Trophoblast cell (in vitro differentiated cells and primary cell): ENCODE measurements at regions not wholly inside any gene's neighbourhood (a gene's known extent, or its start where the extent isn't known, plus 50 kb on each side); places are given as distances from the start of the nearest gene placed in this dataset.

ENCODE experiments used
- DNase-seq, 2 donors: peaks; one replicate each; pipeline ENCODE4 v3.0.0-alpha.2; 2016
- H2AFZ ChIP-seq: 2 replicates; pipeline ENCODE4 v1.6.1; 2013; ENCODE audit warnings: low read length, moderate library complexity, mild to moderate bottlenecking; ENCODE audit not compliant: insufficient read depth, poor library complexity
- H2AK5ac ChIP-seq: 2 replicates; pipeline ENCODE4 v1.6.1; 2013; ENCODE audit warnings: mild to moderate bottlenecking, low read length
- H2BK120ac ChIP-seq: 2 replicates; pipeline ENCODE4 v1.6.1; 2013; ENCODE audit warnings: low read length, mild to moderate bottlenecking, moderate library complexity; ENCODE audit not compliant: insufficient read depth, poor library complexity
- H2BK12ac ChIP-seq: 2 replicates; pipeline ENCODE4 v1.6.1; 2013; ENCODE audit warnings: mild to moderate bottlenecking, low read length, moderate library complexity
- H2BK5ac ChIP-seq: 2 replicates; pipeline ENCODE4 v1.6.1; 2013; ENCODE audit warnings: low read length, low read depth, moderate library complexity, mild to moderate bottlenecking; ENCODE audit not compliant: poor library complexity
- H3K14ac ChIP-seq: 2 replicates; pipeline ENCODE4 v1.6.1; 2013; ENCODE audit warnings: mild to moderate bottlenecking, low read length
- H3K18ac ChIP-seq: 2 replicates; pipeline ENCODE4 v1.6.1; 2013; ENCODE audit warnings: mild to moderate bottlenecking, low read length
- H3K23ac ChIP-seq: 2 replicates; pipeline ENCODE4 v1.6.1; 2013; ENCODE audit warnings: low read length
- H3K27ac ChIP-seq: 2 replicates; pipeline ENCODE4 v1.5.1; 2013; ENCODE audit warnings: low read depth, mild to moderate bottlenecking, inconsistent platforms, low read length, moderate library complexity
- H3K27me3 ChIP-seq: 2 replicates; pipeline ENCODE4 v1.6.1; 2013; ENCODE audit warnings: inconsistent platforms, mild to moderate bottlenecking, low read length, moderate library complexity; ENCODE audit not compliant: insufficient read depth
- H3K36me3 ChIP-seq, 2 experiments: 1 replicate in 1 of 2; 2 replicates in 1 of 2; pipeline ENCODE4 v1.6.1; 2013; ENCODE audit warnings: low read length in 2 of 2, mild to moderate bottlenecking in 2 of 2, moderate library complexity in 1 of 2; ENCODE audit not compliant: insufficient read depth in 2 of 2, control insufficient read depth in 1 of 2
- H3K4ac ChIP-seq: 2 replicates; pipeline ENCODE4 v1.6.1; 2013; ENCODE audit warnings: low read depth, mild to moderate bottlenecking, low read length, moderate library complexity
- H3K4me1 ChIP-seq, 2 experiments: 1 replicate in 1 of 2; 2 replicates in 1 of 2; pipeline ENCODE4 v1.6.1; 2013; ENCODE audit warnings: low read length in 2 of 2, mild to moderate bottlenecking in 2 of 2, moderate library complexity in 1 of 2; ENCODE audit not compliant: insufficient read depth in 2 of 2, control insufficient read depth in 1 of 2
- H3K4me2 ChIP-seq: 2 replicates; pipeline ENCODE4 v1.6.1; 2013; ENCODE audit warnings: inconsistent platforms, mild to moderate bottlenecking, low read length, moderate library complexity
- H3K4me3 ChIP-seq: 2 replicates; pipeline ENCODE4 v1.5.1; 2013; ENCODE audit warnings: mild to moderate bottlenecking, low read depth, low read length, inconsistent platforms
- H3K79me1 ChIP-seq: one replicate; pipeline ENCODE4 v1.6.1; 2013; ENCODE audit warnings: low read length
- H3K79me2 ChIP-seq: 2 replicates; pipeline ENCODE4 v1.6.1; 2013; ENCODE audit warnings: low read length, mild to moderate bottlenecking; ENCODE audit not compliant: control insufficient read depth, insufficient read depth, poor library complexity
- H3K9ac ChIP-seq: 2 replicates; pipeline ENCODE4 v1.6.1; 2013; ENCODE audit warnings: mild to moderate bottlenecking, low read length
- H3K9me3 ChIP-seq: 2 replicates; pipeline ENCODE4 v1.6.1; 2013; ENCODE audit warnings: low read depth, mild to moderate bottlenecking, control low read depth, inconsistent platforms, low read length; ENCODE audit not compliant: insufficient read depth
- H4K12ac ChIP-seq: 2 replicates; pipeline ENCODE4 v1.6.1; 2013; ENCODE audit warnings: low read depth, mild to moderate bottlenecking, low read length, moderate library complexity
- H4K8ac ChIP-seq: 2 replicates; pipeline ENCODE4 v1.6.1; 2013; ENCODE audit warnings: low read depth, mild to moderate bottlenecking, low read length, moderate library complexity
- H4K91ac ChIP-seq: one replicate; pipeline ENCODE4 v1.6.1; 2013; ENCODE audit warnings: low read depth, mild to moderate bottlenecking, low read length, moderate library complexity
- WGBS: extraction: QIAGEN DNeasy Blood & Tissue Kit; methylation state at CpG from one replicate; pipeline ENCODE4 v1.1.7; 2013; ENCODE audit warnings: missing lambda C conversion rate; ENCODE audit not compliant: insufficient read length, insufficient coverage; ENCODE audit errors: extremely low coverage; 5-methylcytosine and 5-hydroxymethylcytosine counted together

- Histone ChIP-seq H3K79me1 (peaks cover 2% of the 10 kb centered on the region), H3K9me3 (no peaks in the 10 kb centered on the region), H3K27me3 (no peaks in the 10 kb centered on the region)
Observed at GRCh38 chr14:100403105-100403504, 80.0 kb downstream of the SLC25A47 start.

GRCh38 chr14:100403802-100404365 lies 80.7 kb downstream of the SLC25A47 start:
- H3K4me1 ChIP-seq = no peaks in the 10 kb centered on the region
- H3K4me2 ChIP-seq = no peak overlapping the region
- WGBS = no CpG with 5 or more reads among the region's 10 CpGs

More at GRCh38 chr14:100403105-100403504, 80.0 kb downstream of the SLC25A47 start:
- Histone ChIP-seq H4K91ac (no peak overlapping the region), H2BK5ac (no peak overlapping the region), H3K4ac (no peak overlapping the region), H3K27ac (no peak overlapping the region), H3K36me3 (no peaks in the 10 kb centered on the region), H3K79me2 (no peaks in the 10 kb centered on the region), H2BK120ac (no peak overlapping the region), H4K12ac (no peak overlapping the region), H3K14ac (no peak overlapping the region), H3K4me1 (no peaks in the 10 kb centered on the region), H3K4me3 (no peak overlapping the region), H3K23ac (no peak overlapping the region), H3K4me2 (no peak overlapping the region), H2AFZ (no peak overlapping the region), H2BK12ac (no peak overlapping the region), H3K9ac (no peak overlapping the region), H3K18ac (no peak overlapping the region), H4K8ac (no peak overlapping the region), H2AK5ac (no peak overlapping the region)
- no peak for DNase-seq
- WGBS = no CpG with 5 or more reads among the region's 5 CpGs

GRCh38 chr14:100404419-100404818 lies 81.3 kb downstream of the SLC25A47 start:
- no peaks in the 10 kb centered on the region for H3K79me2 ChIP-seq
- H2AFZ ChIP-seq = no peak overlapping the region
- no peaks in the 10 kb centered on the region for H3K9me3 ChIP-seq
- H3K4ac ChIP-seq = no peak overlapping the region
- H2BK5ac ChIP-seq = no peak overlapping the region
- no peak overlapping the region for H2AK5ac ChIP-seq
- H4K91ac ChIP-seq = no peak overlapping the region
- H3K4me2 ChIP-seq = no peak overlapping the region
- H3K9ac ChIP-seq = no peak overlapping the region
- H2BK12ac ChIP-seq = no peak overlapping the region
- DNase-seq = no peak
- H3K18ac ChIP-seq = no peak overlapping the region
- H2BK120ac ChIP-seq = no peak overlapping the region
- H3K23ac ChIP-seq = no peak overlapping the region
- H3K14ac ChIP-seq = no peak overlapping the region
- H4K12ac ChIP-seq = no peak overlapping the region
- peaks cover 0 to 2% of the 10 kb centered on the region in 2 experiments for H3K4me1 ChIP-seq
- no peak overlapping the region for H4K8ac ChIP-seq
- no peaks in the 10 kb centered on the region for H3K27me3 ChIP-seq
- H3K36me3 ChIP-seq = no peaks in the 10 kb centered on the region
- no peak overlapping the region for H3K27ac ChIP-seq
- no peak overlapping the region for H3K4me3 ChIP-seq
- no peaks in the 10 kb centered on the region for H3K79me1 ChIP-seq
- WGBS = no CpG with 5 or more reads among the region's 4 CpGs

More at GRCh38 chr14:100403802-100404365, 80.7 kb downstream of the SLC25A47 start:
- no peaks in the 10 kb centered on the region for H3K27me3 ChIP-seq
- no peak overlapping the region for H3K4me3 ChIP-seq
- H2BK12ac ChIP-seq = no peak overlapping the region
- DNase-seq = no peak
- no peak overlapping the region for H2BK5ac ChIP-seq
- no peaks in the 10 kb centered on the region for H3K79me1 ChIP-seq
- H2AK5ac ChIP-seq = no peak overlapping the region
- H4K8ac ChIP-seq = no peak overlapping the region
- no peak overlapping the region for H3K14ac ChIP-seq
- H3K9ac ChIP-seq = no peak overlapping the region
- H4K91ac ChIP-seq = no peak overlapping the region
- H4K12ac ChIP-seq = no peak overlapping the region
- no peak overlapping the region for H3K23ac ChIP-seq
- H3K18ac ChIP-seq = no peak overlapping the region
- no peak overlapping the region for H3K4ac ChIP-seq
- H3K27ac ChIP-seq = no peak overlapping the region
- no peak overlapping the region for H2AFZ ChIP-seq
- H3K9me3 ChIP-seq = no peaks in the 10 kb centered on the region
- H3K36me3 ChIP-seq = no peaks in the 10 kb centered on the region
- no peak overlapping the region for H2BK120ac ChIP-seq
- H3K79me2 ChIP-seq = no peaks in the 10 kb centered on the region

GRCh38 chr14:100405760-100406455 lies 82.8 kb downstream of the SLC25A47 start:
- no peak overlapping the region for H4K12ac ChIP-seq
- H2AK5ac ChIP-seq = no peak overlapping the region
- DNase-seq = no peak
- H3K9me3 ChIP-seq = no peaks in the 10 kb centered on the region
- H2AFZ ChIP-seq = no peak overlapping the region
- H3K4me2 ChIP-seq = no peak overlapping the region
- no peak overlapping the region for H3K14ac ChIP-seq
- no peak overlapping the region for H3K4ac ChIP-seq
- no peaks in the 10 kb centered on the region for H3K36me3 ChIP-seq
- no peak overlapping the region for H2BK5ac ChIP-seq
- H3K23ac ChIP-seq = no peak overlapping the region
- no peak overlapping the region for H3K9ac ChIP-seq
- H3K79me2 ChIP-seq = no peaks in the 10 kb centered on the region
- no peaks in the 10 kb centered on the region for H3K27me3 ChIP-seq
- H4K8ac ChIP-seq = no peak overlapping the region
- no peak overlapping the region for H3K18ac ChIP-seq
- H3K79me1 ChIP-seq = no peaks in the 10 kb centered on the region
- peaks cover 0 to 2% of the 10 kb centered on the region in 2 experiments for H3K4me1 ChIP-seq
- H2BK12ac ChIP-seq = no peak overlapping the region
- H4K91ac ChIP-seq = no peak overlapping the region
- no CpG with 5 or more reads among the region's 12 CpGs for WGBS
- H3K27ac ChIP-seq = no peak overlapping the region
- no peak overlapping the region for H3K4me3 ChIP-seq
- no peak overlapping the region for H2BK120ac ChIP-seq
